ENCODE measurements at regions not wholly inside any gene's neighbourhood (a gene's known extent, or its start where the extent isn't known, plus 50 kb on each side); places are given as distances from the start of the nearest gene placed in this dataset.

DNA sequence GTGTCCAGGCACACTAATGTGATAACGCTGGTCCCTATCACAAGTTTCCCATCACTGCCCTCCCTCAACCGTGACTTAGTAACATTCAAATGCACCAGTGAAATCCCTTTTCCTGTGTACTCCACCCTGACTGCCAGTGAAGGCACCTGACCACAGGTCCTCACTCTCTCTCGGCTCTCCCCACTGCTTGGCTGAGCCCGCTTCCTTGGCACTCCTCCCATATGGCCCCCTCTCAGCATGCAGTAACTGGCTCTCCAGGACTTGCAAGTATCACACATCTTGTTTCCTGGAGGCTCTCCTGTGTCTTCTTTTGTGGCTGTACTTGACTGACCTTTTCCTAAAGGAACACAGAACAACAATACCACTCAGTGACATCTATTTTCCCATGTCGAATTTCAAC lies 292.0 kb upstream of the ZNF608 start:
- Histone ChIP-seq H3K4me1 (no peaks in the 10 kb centered on the region; the same call in 1 of the 2 replicates), H3K27me3 (replicated peaks; ENCODE audit: control insufficient read depth, insufficient read depth, low read length) (no peaks in the 10 kb centered on the region), H3K36me3 (ENCODE audit: control insufficient read depth, insufficient read depth, low read length) (no peaks in the 10 kb centered on the region), H3K9me3 (no peaks in the 10 kb centered on the region), H3K4me3 (ENCODE audit: low read depth, low read length) (no peak overlapping the region)
- no peaks in the 10 kb centered on the region for H3K9me3 Mint-ChIP-seq (ENCODE audit: unreplicated experiment)
- ChIA-PET CTCF (no interaction called here), POLR2A (no interaction called here)
- DNase-seq, result no peak
- H3K36me3 Mint-ChIP-seq (ENCODE audit: insufficient read depth, unreplicated experiment), result no peaks in the 10 kb centered on the region
- no peaks in the 10 kb centered on the region for H3K27me3 Mint-ChIP-seq (ENCODE audit: insufficient read depth, unreplicated experiment)
- H3K4me3 Mint-ChIP-seq (ENCODE audit: unreplicated experiment), result no peak overlapping the region
- no TSS peak for BruUV-seq (replicated peaks)
- H3K27ac Mint-ChIP-seq (ENCODE audit: unreplicated experiment), result no peak overlapping the region
- TF ChIP-seq, protein P1, sequence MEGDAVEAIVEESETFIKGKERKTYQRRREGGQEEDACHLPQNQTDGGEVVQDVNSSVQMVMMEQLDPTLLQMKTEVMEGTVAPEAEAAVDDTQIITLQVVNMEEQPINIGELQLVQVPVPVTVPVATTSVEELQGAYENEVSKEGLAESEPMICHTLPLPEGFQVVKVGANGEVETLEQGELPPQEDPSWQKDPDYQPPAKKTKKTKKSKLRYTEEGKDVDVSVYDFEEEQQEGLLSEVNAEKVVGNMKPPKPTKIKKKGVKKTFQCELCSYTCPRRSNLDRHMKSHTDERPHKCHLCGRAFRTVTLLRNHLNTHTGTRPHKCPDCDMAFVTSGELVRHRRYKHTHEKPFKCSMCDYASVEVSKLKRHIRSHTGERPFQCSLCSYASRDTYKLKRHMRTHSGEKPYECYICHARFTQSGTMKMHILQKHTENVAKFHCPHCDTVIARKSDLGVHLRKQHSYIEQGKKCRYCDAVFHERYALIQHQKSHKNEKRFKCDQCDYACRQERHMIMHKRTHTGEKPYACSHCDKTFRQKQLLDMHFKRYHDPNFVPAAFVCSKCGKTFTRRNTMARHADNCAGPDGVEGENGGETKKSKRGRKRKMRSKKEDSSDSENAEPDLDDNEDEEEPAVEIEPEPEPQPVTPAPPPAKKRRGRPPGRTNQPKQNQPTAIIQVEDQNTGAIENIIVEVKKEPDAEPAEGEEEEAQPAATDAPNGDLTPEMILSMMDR (IDR thresholded peaks at IDR 0.05; ENCODE audit: insufficient read depth in 1 of 2, low read depth in 1 of 2, low read length in 1 of 2, severe bottlenecking in 1 of 2, unreplicated experiment in 1 of 2), result no peak
- peaks cover 6% of the 10 kb centered on the region for H3K4me1 Mint-ChIP-seq (ENCODE audit: low read depth, unreplicated experiment)
- intact Hi-C loops (cut with micrococcal nuclease; ENCODE audit: unreplicated experiment), result no loop called here

DNA sequence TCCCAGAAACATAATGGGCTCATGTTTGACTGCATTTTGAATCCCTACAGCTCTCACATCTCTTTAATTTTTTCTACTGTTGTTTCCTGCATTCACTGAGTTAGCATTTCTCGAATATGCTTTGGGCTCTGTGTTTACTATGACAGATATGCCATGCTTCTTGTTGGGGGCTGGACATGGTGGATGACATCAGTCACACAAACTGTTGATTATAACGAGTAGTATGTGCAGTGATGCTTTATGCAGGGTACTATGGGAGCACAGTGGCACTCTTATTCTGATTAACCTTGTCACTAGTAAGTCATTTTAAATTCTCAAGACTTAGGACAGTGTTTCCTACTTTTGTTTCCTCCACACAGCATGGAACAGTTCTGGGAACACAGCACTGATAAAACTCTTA lies 295.4 kb upstream of the ZNF608 start:
- H3K36me3 ChIP-seq (ENCODE audit: control insufficient read depth, insufficient read depth, low read length), result no peaks in the 10 kb centered on the region
- H3K27me3 ChIP-seq (replicated peaks; ENCODE audit: control insufficient read depth, insufficient read depth, low read length), result no peaks in the 10 kb centered on the region
- CTCF ChIA-PET, result no interaction called here
- Mint-ChIP-seq H3K9me3 (ENCODE audit: unreplicated experiment) (no peaks in the 10 kb centered on the region), H3K4me3 (ENCODE audit: unreplicated experiment) (no peak overlapping the region), H3K36me3 (ENCODE audit: insufficient read depth, unreplicated experiment) (no peaks in the 10 kb centered on the region), H3K4me1 (ENCODE audit: low read depth, unreplicated experiment) (peaks cover 6% of the 10 kb centered on the region), H3K27ac (ENCODE audit: unreplicated experiment) (no peak overlapping the region), H3K27me3 (ENCODE audit: insufficient read depth, unreplicated experiment) (no peaks in the 10 kb centered on the region)
- H3K4me3 ChIP-seq (ENCODE audit: low read depth, low read length), result no peak overlapping the region
- no peaks in the 10 kb centered on the region; the same call in 1 of the 2 replicates for H3K4me1 ChIP-seq
- no TSS peak for BruUV-seq (replicated peaks)
- POLR2A ChIA-PET, result interaction anchor here (0.6 kb wide), 1 partner anchor 107 kb away, joined by 6 read pairs; no protein-coding TSS in a partner anchor
- intact Hi-C loops (cut with micrococcal nuclease; ENCODE audit: unreplicated experiment), result no loop called here
- H3K9me3 ChIP-seq, result no peaks in the 10 kb centered on the region
- TF ChIP-seq, protein P1 (IDR thresholded peaks at IDR 0.05; ENCODE audit: insufficient read depth in 1 of 2, low read depth in 1 of 2, low read length in 1 of 2, severe bottlenecking in 1 of 2, unreplicated experiment in 1 of 2), result no peak
- no peak for DNase-seq

DNA sequence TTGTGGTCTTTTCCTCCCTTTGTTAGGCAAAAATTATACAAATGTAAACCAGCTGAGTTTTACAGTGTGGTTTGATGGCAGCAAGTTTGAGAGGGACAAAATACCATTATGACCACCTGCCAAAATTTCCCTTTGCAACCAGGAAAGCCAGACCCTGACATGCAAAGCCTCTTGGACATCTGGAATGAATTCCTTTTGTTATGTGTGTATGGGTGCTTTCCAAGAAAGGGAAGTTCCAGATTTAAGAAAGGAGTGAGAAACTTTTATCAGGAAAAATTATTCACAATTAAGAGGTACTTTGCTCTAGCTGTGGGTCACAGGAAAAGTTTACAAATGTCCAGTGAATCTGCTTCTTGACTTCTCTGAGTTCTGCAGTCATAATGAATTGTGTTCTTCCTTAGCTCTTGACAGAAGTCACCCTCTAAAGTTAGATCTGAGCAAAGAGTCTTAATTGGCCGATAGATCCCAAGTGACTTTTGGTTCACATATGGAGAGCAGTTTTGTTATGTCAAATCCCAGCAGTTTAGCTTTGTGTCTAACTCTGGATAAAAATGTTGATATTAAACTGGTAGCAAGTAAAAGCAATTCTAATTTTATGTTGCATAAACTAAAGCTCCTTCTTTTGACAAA lies 295.9 kb upstream of the ZNF608 start:
- ChIA-PET CTCF (no interaction called here), POLR2A (no interaction called here)
- no TSS peak for BruUV-seq (replicated peaks)
- DNase-seq, result no peak
- Mint-ChIP-seq H3K36me3 (ENCODE audit: insufficient read depth, unreplicated experiment) (no peaks in the 10 kb centered on the region), H3K4me1 (ENCODE audit: low read depth, unreplicated experiment) (peaks cover 6% of the 10 kb centered on the region), H3K27me3 (ENCODE audit: insufficient read depth, unreplicated experiment) (no peaks in the 10 kb centered on the region), H3K9me3 (ENCODE audit: unreplicated experiment) (no peaks in the 10 kb centered on the region), H3K4me3 (ENCODE audit: unreplicated experiment) (no peak overlapping the region), H3K27ac (ENCODE audit: unreplicated experiment) (no peak overlapping the region)
- TF ChIP-seq, protein P1 (IDR thresholded peaks at IDR 0.05; ENCODE audit: insufficient read depth in 1 of 2, low read depth in 1 of 2, low read length in 1 of 2, severe bottlenecking in 1 of 2, unreplicated experiment in 1 of 2), result no peak
- Histone ChIP-seq H3K9me3 (no peaks in the 10 kb centered on the region), H3K4me1 (no peaks in the 10 kb centered on the region; the same call in 1 of the 2 replicates), H3K27me3 (replicated peaks; ENCODE audit: control insufficient read depth, insufficient read depth, low read length) (no peaks in the 10 kb centered on the region), H3K36me3 (ENCODE audit: control insufficient read depth, insufficient read depth, low read length) (no peaks in the 10 kb centered on the region), H3K4me3 (ENCODE audit: low read depth, low read length) (no peak overlapping the region)
- intact Hi-C loops (cut with micrococcal nuclease; ENCODE audit: unreplicated experiment), result no loop called here
